ENCODE measurements at regions not wholly inside any gene's neighbourhood (a gene's known extent, or its start where the extent isn't known, plus 50 kb on each side); places are given as distances from the start of the nearest gene placed in this dataset.

DNA sequence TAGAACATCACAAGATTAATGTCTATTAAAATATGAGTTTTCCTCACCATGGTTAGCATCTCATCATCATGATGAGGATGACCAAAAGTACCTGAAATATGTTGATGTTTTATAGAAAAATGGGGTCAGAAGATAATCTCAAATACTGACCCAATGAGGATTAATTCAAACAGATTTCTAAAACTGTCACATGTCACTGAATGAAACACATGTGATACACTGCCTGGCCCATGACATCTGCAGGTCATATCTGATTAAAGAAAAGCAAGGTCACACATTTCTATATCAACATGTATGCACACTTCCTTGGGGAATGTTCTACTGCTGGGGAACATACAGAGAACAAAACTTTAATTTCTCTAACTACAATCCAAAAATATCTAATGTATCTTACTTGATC, 470.6 kb upstream of the ADGRL2 start:
- DNase-seq (ENCODE audit: low spot score) (no peak), ATAC-seq (no peak)
- intact Hi-C loops (cut with DNase I), result no loop called here

DNA sequence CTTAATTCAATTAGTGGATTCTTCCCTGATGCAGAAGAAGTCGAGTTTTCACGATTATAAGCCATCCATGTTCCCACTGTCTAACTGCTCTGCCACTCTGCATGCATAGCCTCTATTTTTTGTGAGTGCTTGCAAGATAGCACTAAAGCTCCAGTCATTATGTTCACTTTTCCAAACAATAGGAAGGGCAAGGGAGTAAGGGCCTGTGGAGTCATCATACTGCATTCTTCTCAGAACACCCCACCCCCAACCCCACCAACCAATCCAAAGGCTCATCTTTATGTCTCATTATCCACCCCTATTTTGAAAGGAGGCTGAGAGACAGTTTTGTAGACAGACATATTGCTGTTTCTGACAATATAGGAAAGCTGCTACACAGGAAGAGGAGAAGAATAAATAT, 471.7 kb upstream of the ADGRL2 start:
- DNase-seq (ENCODE audit: low spot score), result no peak
- ATAC-seq, result no peak
- intact Hi-C loops (cut with DNase I), result no loop called here

DNA sequence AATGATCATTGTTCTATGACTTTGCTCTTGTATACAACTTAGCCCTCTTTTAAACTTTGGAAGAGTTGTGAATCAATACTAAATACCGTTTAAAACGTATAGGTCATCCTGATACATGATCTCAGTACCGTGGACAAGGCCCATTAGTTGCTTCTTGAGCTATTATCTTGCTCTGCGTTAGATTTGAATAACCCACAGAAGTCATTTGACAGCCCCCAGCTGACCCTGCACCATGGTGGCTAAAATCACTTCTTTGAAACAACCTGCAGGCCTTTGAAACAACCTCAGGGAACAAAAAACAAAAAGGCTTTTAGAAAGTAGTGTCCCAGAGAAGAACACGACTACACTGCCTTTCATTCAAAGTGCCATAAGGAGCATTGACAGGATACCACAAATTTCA, 473.0 kb upstream of the ADGRL2 start:
- ATAC-seq, result no peak
- intact Hi-C loops (cut with DNase I), result no loop called here
- no peak for DNase-seq (ENCODE audit: low spot score)

DNA sequence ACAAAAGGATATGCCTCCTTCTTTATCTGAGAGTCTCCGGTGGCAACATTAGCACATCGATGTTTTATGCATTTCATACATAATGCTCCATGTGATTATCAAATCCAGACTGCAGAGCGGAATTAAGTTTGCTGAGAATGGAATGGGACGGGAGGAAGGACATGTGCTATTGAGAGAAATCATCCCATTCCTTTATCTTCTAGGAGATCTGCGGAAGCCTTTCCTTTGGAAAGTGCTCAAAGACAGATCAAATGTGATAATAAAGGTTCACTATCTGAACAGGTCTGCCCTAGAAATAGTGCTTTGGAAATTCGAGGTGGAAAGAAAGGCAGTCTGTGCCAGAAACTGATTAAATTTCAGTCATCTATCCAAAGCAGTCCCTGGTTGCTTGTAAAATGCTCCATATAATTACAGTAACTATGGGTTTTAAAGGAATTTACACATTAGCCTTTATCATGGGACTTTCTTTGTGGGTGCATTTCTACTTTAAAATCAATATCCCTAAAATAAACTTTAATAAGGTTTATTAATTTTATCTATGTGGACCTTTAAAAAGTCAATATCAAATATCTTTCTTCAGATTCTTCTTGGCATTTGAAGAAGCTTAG, 473.5 kb upstream of the ADGRL2 start:
- intact Hi-C loops (cut with DNase I), result no loop called here
- DNase-seq (ENCODE audit: low spot score), result no peak
- ATAC-seq, result no peak

DNA sequence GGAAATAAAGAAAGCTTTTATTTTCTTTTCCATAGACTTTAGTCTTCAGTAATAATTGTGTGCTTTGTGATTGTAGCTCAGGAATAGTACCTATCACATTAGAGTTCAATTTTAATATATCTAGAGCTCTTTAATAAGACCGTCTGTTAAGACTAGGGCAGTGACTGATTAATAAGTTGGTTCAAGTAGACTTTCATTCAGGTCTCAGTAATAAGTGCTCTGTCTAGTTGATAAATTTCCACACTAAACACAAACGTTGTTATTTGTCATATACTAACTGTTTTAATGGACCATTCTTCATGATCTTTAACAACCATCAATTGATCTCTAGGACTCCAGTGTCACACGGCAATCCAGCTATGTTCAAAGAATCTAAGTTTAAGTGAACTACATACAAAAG, 474.5 kb upstream of the ADGRL2 start:
- DNase-seq (ENCODE audit: low spot score) (no peak), ATAC-seq (no peak)
- intact Hi-C loops (cut with DNase I), result no loop called here

DNA sequence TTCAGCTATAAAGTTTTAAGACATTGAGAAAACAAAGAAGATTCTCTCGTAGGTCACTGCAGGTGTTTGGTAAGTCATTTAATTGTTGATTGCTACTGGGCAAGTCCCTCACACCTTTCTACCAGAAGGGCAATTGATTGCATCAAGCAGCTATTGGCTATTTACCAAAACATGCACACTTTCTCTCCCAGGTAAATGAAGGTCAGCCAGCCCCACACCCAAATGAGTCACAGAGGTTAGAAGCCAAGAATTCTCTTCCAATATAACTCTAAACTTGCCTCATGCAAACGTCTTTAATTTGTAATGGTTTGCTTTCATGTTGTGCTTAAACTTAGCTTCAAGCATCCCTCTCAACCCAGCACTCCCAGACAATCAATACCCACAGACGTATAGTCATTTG, 475.3 kb upstream of the ADGRL2 start:
- ATAC-seq (no peak), DNase-seq (ENCODE audit: low spot score) (no peak)
- intact Hi-C loops (cut with DNase I), result no loop called here

DNA sequence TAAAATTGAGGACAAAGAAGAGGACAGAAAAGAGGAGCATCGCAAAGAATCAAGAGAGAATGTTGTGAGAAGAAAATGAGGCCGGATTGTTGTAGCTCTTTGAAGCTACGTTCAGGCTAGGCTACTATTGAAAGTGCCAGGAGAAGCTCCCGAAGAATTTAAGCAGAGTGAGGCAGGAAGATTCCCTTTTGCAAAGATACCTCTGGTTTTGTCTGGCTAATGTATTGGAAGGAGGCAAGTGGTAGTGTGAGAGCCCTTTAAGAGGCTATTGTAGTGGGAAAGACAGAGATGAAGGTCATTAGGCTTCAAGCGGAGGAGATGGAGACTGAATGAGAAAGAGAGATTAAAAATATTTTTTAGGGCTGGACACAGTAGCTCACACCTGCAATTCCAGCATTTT, 476.9 kb upstream of the ADGRL2 start:
- intact Hi-C loops (cut with DNase I), result no loop called here
- ATAC-seq (no peak), DNase-seq (ENCODE audit: low spot score) (no peak)

DNA sequence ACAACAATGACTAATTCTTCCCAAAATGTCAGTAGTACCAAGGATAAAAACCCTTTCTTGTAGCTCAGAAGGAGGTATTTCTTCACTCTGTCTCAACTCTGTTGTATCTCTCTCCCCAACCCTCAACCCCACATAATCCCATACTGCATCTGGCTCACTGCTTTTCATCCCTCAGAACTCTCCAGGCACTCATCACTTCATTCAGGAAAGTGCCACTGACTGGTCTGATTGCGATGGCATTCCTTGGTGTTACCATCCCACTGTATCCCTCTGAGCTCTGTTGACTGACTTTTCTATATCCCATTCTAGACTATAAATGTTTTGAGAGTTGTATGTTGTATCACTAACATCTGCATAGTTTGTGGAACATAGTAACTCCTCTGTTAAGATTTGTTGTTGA, 483.5 kb upstream of the ADGRL2 start:
- no peak for ATAC-seq
- intact Hi-C loops (cut with DNase I), result no loop called here
- DNase-seq (ENCODE audit: low spot score), result no peak

DNA sequence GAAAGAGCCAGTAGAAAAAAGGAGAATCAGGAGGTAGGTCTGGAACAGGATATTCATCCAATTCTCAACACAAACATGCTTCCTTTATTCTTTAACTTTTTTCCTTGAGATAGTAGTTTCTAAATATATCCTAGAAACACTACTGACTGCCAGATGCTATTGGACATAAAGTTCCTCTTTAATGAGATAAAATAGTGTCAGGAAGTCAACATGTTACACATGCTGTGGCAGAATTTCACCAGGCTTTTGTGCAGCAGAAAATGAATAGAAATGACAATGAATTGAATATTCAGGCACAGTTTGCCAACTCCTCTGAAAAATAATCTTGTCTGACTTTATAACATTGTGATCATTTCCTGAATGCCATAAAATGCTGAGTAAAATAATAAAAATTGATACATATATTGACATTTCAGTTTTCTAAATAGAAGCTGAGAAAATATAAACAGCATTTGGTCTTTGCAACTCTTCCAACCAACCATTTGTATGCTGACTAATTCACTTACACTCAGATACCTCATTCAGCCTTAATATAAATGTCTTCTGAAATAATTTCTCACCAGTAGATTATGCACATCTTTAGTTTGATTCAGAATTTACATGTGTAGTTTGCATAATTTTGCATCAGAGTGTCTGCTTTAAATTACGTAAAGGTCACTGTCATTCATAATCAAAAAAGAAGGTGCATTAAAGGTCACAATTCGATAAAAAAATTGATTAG, 486.1 kb upstream of the ADGRL2 start:
- DNase-seq (ENCODE audit: low spot score) (no peak), ATAC-seq (peak; percentile 13)
- intact Hi-C loops (cut with DNase I), result no loop called here

DNA sequence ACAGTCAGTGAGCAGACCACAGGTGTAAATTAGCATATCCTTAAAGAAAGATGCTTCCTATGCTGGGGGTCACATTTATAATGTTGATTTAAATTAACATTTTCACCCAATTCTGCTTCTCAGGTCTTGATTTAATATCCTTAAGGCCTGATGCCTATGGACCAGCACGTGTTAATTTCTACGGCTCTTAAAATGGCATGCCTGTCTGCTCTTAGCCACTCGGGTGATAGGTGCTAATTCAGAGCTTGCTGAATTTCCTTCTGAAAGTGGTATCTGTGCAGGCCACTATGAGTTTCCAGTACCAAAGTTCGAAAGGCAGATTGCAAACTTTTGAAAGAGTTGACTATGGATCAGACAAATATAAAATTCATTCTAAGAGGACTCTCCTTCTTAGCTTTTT, 487.4 kb upstream of the ADGRL2 start:
- DNase-seq (ENCODE audit: low spot score) (no peak), ATAC-seq (no peak)
- intact Hi-C loops (cut with DNase I), result no loop called here

DNA sequence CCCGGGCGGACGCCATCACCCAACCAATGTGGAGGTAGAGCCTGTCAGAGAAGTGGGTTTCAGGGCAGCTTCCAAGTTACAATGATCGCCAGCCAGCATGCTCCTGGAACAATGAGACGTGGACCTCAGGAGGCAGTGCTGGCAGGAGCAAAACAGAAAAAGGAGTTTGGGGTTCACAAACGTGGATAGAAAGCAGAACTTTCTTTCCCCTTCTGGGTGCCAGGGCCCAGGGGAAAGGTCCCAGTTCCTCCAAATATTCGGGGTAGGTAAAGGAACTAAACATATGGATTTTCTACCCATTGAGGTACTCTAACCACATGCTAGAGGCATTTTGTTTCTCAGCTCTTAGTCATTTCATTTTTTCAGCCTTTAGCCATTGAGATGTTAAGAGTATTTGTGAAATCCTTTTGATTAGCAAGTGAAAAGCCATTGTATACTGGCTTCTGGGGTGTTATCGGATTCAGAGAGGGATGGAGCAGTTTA, 488.4 kb upstream of the ADGRL2 start:
- ATAC-seq, result no peak
- intact Hi-C loops (cut with DNase I), result no loop called here
- DNase-seq (ENCODE audit: low spot score), result no peak

DNA sequence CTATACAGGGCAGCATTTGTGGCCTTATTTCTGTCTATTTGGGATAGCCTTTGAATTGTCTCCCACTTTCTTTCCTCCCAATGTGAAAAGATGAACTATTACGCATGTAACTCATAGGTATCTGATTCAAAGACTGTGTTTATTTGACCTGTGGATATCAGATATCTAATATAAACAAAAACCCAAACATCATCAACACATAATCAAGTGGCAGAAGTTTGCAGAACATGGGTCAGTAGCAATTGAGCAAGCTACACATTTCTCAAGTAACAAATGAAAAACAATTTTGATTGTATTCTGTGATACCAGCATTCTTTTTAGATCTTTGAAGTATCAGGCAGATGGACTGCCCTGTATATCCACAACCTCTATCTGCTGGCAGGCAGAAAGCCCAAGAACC, 490.5 kb upstream of the ADGRL2 start:
- no peak for DNase-seq (ENCODE audit: low spot score)
- intact Hi-C loops (cut with DNase I), result no loop called here
- no peak for ATAC-seq

DNA sequence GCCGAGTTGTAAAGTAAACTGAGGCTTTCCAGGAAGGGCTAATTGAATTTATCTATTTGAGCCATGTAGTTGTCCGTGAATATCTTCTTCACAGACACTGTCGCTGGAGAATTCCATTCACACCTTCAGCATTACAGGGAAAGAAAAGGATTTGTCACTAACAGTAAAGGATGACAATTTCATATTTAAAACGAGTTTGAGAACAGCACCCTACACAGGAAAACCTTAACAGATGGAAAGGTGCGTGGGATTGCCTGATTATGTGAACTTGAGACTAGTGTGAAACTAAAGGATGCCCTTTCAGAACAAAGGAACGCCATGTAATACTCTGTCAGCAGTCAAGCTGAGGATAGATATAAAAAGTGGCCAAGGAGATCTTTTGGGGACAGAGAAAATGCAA, 492.5 kb upstream of the ADGRL2 start:
- intact Hi-C loops (cut with DNase I), result no loop called here
- ATAC-seq (no peak), DNase-seq (ENCODE audit: low spot score) (no peak)

DNA sequence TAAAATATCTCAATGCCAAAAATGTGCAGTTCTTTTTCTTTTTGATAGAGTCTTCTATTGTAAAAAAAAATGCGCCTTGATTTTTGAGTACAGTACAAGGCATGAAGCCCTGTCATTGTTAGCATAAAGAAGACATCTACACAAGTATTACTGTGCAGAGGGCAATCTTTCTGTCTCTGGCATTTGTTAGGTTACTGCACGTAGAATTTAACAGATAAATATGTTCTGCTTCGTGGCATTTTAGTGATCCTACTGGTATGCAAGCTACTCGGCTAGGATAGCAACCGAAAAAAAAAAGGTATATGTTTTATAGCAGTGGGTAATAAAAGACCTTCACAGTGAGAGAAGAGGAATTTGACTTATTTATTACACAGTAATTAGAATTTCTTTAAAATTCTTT, 492.9 kb upstream of the ADGRL2 start:
- DNase-seq (ENCODE audit: low spot score) (no peak), ATAC-seq (no peak)
- intact Hi-C loops (cut with DNase I), result no loop called here

DNA sequence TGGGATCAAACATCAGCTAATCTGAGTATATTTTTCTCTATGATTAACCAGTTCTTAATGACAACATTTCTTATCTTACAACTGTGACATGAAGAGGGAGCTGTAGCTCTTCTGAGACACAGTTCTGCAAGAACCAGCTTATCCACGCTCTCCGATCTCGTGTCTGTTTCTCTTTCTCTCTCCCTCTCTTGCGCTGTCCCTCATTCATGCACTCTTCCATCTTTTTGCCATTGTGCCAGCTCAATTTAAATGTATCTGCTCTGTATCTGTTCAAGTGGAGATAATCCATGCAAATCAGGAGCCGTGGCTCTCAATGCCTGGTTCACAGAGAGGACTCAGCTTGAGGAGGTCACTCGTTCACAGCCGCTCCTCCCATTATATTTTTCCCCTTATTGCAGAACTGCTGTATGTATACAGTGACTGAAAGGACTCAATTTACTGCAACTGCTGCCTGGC, 494.7 kb upstream of the ADGRL2 start:
- intact Hi-C loops (cut with DNase I), result no loop called here
- ATAC-seq (peak; percentile 90), DNase-seq (ENCODE audit: low spot score) (no peak)

DNA sequence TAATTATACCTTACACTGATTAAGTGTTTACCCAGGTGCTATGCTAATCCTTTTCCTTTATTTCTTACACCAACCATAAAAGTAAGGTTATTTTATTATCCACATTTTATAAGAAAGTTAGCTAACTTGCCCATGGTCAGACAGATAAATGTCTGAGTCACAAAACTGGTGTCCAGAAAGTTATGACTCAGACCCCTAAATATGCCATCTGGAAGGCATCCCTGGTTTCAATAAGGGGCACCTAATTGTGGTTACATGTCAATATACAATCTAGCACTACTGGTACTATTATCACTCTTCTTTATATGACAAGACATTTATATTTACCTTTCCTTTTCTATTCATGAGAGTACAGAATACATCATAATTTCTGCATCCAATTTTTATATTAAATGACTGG, 496.5 kb upstream of the ADGRL2 start:
- ATAC-seq (no peak), DNase-seq (ENCODE audit: low spot score) (no peak)
- intact Hi-C loops (cut with DNase I), result no loop called here

DNA sequence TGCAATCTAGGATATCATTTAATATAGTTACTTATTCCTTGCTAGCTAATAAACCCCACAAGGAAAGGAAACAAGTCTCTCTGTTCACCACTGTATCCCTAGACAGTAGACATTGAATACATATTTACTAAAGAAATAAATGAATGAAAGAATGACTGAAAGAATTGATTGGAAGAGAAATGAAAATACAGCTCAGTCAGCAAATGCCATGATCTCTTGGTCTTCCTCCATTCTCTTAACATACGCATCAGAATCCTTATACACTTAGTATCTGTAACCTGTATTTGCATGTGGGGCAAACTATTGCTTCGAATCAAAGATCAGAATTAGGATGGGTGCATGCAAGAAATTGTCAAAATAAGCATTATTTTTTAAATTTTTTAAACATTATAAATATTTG, 500.8 kb upstream of the ADGRL2 start:
- DNase-seq (ENCODE audit: low spot score) (no peak), ATAC-seq (no peak)
- intact Hi-C loops (cut with DNase I), result no loop called here

DNA sequence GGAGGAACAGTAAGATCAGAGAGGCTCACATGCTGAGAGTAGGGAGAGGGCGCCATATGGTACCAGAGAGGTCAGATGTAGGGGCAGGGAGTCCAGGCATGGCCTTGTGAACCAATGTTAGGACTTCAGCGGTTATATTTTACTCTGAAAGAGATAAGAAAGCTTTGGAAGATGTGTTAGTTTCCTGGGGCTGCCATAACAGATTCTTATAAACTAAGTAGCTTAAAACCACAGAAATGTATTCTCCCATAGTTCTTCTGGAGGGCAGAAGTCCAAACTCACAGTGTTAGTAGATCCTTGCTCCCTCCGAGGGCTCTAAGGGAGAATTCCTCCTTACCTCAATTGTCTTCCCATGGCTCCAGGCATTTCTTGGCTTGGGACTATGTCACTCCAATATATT, 502.5 kb upstream of the ADGRL2 start:
- DNase-seq (ENCODE audit: low spot score) (no peak), ATAC-seq (no peak)
- intact Hi-C loops (cut with DNase I), result no loop called here

DNA sequence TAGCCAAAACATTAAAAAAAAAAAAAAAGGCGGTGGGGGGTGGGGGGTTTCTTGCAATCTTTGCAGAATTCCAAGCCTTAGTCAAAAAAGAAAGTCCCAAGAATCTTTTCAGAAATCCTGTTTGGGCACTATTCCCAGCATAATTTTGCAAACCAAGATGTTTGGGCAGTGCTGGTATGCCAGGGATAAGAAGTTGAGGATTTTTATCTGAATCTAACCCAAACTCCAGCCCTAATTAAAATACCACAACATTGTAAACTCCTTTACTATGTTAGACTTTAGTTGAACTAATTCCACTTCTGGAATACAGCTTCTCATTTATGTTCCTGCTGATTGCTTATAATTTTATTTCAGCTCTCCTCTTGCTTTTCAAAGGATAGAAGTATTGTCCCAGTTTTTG, 504.1 kb upstream of the ADGRL2 start:
- DNase-seq (ENCODE audit: low spot score), result no peak
- intact Hi-C loops (cut with DNase I), result no loop called here
- ATAC-seq, result no peak

DNA sequence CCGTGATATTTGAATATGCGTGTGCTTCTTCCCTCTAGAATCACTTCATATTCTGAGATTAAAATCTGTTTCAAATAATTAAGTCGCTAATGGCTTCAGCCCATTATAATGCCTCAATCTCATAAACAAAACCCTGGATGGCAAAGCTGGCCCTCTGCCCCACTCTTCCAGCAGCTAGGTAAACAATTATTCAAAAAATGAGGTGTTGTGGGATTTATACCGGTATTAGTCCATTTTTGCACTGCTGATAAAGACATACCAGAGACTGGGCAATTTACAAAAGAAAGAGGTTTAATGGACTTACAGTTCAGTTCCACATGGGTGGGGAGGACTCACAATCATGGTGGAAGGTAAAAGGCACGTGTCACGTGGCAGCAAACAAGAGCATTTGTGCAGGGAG, 510.4 kb upstream of the ADGRL2 start:
- ATAC-seq (no peak), DNase-seq (ENCODE audit: low spot score) (no peak)
- intact Hi-C loops (cut with DNase I), result no loop called here

DNA sequence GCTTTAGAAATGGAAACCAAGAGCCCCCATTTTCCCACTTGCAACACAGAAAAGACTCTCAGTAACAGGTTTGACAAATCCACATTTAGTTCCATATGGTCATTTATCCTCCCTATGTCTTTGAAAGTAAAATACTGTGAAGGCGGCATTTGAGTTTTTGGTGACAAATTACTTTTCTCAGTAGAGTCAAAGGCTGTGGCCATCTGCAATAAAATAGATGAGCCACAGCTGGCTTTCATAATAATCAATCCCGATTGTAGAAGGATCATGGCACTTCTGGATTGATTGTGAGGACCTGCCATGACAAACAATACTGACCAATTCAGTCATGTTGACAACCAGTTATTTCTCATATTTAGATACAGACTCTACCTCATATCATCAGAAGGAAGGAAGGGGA, 512.0 kb upstream of the ADGRL2 start:
- DNase-seq (ENCODE audit: low spot score), result no peak
- intact Hi-C loops (cut with DNase I), result no loop called here
- ATAC-seq, result no peak
